GM10248 (cell line): ENCODE measurements at regions not wholly inside any gene's neighbourhood (a gene's known extent, or its start where the extent isn't known, plus 50 kb on each side); places are given as distances from the start of the nearest gene placed in this dataset.
"Not testable (repeated sequence)": the region's sequence is repeated elsewhere in the genome, so short reads cannot be mapped to it uniquely, and the experiment has no call there.

ENCODE experiments used
- CTCF ChIA-PET: fragments of 300-600 bp; sonication (Branson Sonifier 250); formaldehyde crosslinking; extraction: SDS; loops from one replicate; lab custom pipeline; 2021; ENCODE audit warnings: antibody characterized with exemption; lab: Yijun Ruan, JAX
- POLR2A ChIA-PET: fragments of 350-650 bp; sonication (Branson Sonifier 250); formaldehyde crosslinking; extraction: SDS; loops from one replicate; lab custom pipeline; 2020; ENCODE audit warnings: antibody characterized with exemption; lab: Yijun Ruan, JAX
- DNase-seq: peaks from one replicate; pipeline ENCODE4 v3.0.0; 2012; ENCODE audit errors: extremely low spot score
- CTCF ChIP-seq: IDR thresholded peaks from 2 replicates; pipeline ENCODE4 v1.5.1; 2012; ENCODE audit warnings: mild to moderate bottlenecking, low read depth; ENCODE audit errors: extremely low read depth, missing control alignments, control extremely low read depth

GRCh38 chr5:66276986-66277385, 132.9 kb downstream of the SREK1 start:
- CTCF ChIA-PET = no interaction called here
- DNase-seq = no peak
- TF ChIP-seq CTCF = no peak
- POLR2A ChIA-PET = no interaction called here

- no peak for TF ChIP-seq CTCF
- ChIA-PET CTCF (interaction anchor here (0.6 kb wide), 1 partner anchor 28 kb away, joined by 3 read pairs; no protein-coding TSS in a partner anchor), POLR2A (no interaction called here)
- no peak for DNase-seq
Observed at GRCh38 chr5:66277981-66278380, 133.9 kb downstream of the SREK1 start.

GRCh38 chr5:66281294-66281693, 137.2 kb downstream of the SREK1 start:
- POLR2A ChIA-PET = no interaction called here

GRCh38 chr5:66284588-66285342, 140.7 kb downstream of the SREK1 start:
- ChIA-PET POLR2A (no interaction called here), CTCF (interaction anchor here (1.3 to 2.1 kb wide), 3 partner anchors 22 to 27 kb away, joined by 3 to 8 read pairs (median 6); no protein-coding TSS in a partner anchor)
- no peak for TF ChIP-seq CTCF
- DNase-seq = no peak

More at GRCh38 chr5:66281294-66281693, 137.2 kb downstream of the SREK1 start:
- DNase-seq = no peak
- CTCF ChIA-PET = no interaction called here
- TF ChIP-seq CTCF = no peak

- no peak for DNase-seq
- ChIA-PET CTCF (interaction anchor here (1.3 to 2.1 kb wide), 3 partner anchors 21 to 27 kb away, joined by 3 to 8 read pairs (median 6); no protein-coding TSS in a partner anchor), POLR2A (no interaction called here)
- TF ChIP-seq CTCF = no peak
Observed at GRCh38 chr5:66285343-66285922, 141.3 kb downstream of the SREK1 start.

GRCh38 chr5:66291771-66292170, 147.7 kb downstream of the SREK1 start:
- POLR2A ChIA-PET = no interaction called here
- DNase-seq = no peak
- CTCF ChIA-PET = interaction anchor here (3.4 kb wide), 1 partner anchor 16 kb away, joined by 21 read pairs; no protein-coding TSS in a partner anchor
- no peak for TF ChIP-seq CTCF

GRCh38 chr5:66293851-66294250, 149.8 kb downstream of the SREK1 start:
- POLR2A ChIA-PET, DNase-seq: not testable (repeated sequence)
- CTCF ChIA-PET = interaction anchor here (8.3 kb wide), 1 partner anchor 14 kb away, joined by 66 read pairs; no protein-coding TSS in a partner anchor
